GM23338 (cell line): ENCODE measurements at regions not wholly inside any gene's neighbourhood (a gene's known extent, or its start where the extent isn't known, plus 50 kb on each side); places are given as distances from the start of the nearest gene placed in this dataset.

Source experiments
- ATAC-seq: fragments of 200-7000 bp; cut with Tn5 transposase; 3 replicates; pipeline ENCODE4 v1.9.1; 2020
- DNase-seq: peaks from one replicate; pipeline ENCODE4 v3.0.0-alpha.2; 2015; ENCODE audit warnings: low spot score
- H2AFZ ChIP-seq: fragments of 200-600 bp; sonication (generic); 2 replicates; pipeline ENCODE4 v1.8.0; 2016; ENCODE audit warnings: antibody characterized with exemption, mild to moderate bottlenecking, moderate library complexity
- H3F3A ChIP-seq: fragments of 200-600 bp; sonication (generic); replicated peaks from 2 replicates; pipeline ENCODE4 v1.8.0; 2017; ENCODE audit warnings: antibody characterized with exemption, mixed run types, low read depth
- H3K27ac ChIP-seq: fragments of 200-600 bp; sonication (generic); 2 replicates; pipeline ENCODE4 v1.6.1; 2016; ENCODE audit warnings: low read depth
- H3K27me3 ChIP-seq: fragments of 200-600 bp; sonication (generic); 2 replicates; pipeline ENCODE4 v1.8.0; 2016; ENCODE audit warnings: mild to moderate bottlenecking, mixed run types, moderate library complexity; ENCODE audit not compliant: insufficient read depth
- H3K36me3 ChIP-seq: fragments of 200-600 bp; sonication (generic); 2 replicates; pipeline ENCODE4 v1.8.0; 2016; ENCODE audit warnings: mild to moderate bottlenecking; ENCODE audit not compliant: insufficient read depth
- H3K4me1 ChIP-seq: fragments of 200-600 bp; sonication (generic); 2 replicates; pipeline ENCODE4 v1.8.0; 2016; ENCODE audit warnings: mild to moderate bottlenecking, moderate library complexity; ENCODE audit not compliant: insufficient read depth
- H3K4me2 ChIP-seq: fragments of 200-600 bp; sonication (generic); 2 replicates; pipeline ENCODE4 v1.7.1; 2017; ENCODE audit warnings: mixed run types
- H3K4me3 ChIP-seq: fragments of 200-600 bp; sonication (generic); 2 replicates; pipeline ENCODE4 v1.6.1; 2016; ENCODE audit warnings: mixed run types
- H3K79me2 ChIP-seq: fragments of 200-600 bp; sonication (generic); replicated peaks from 2 replicates; pipeline ENCODE4 v1.8.0; 2017; ENCODE audit warnings: mild to moderate bottlenecking; ENCODE audit not compliant: insufficient read depth
- H3K9me2 ChIP-seq: fragments of 200-600 bp; sonication (generic); 2 replicates; pipeline ENCODE4 v1.8.0; 2017; ENCODE audit not compliant: insufficient read depth
- H4K20me1 ChIP-seq: fragments of 200-600 bp; sonication (generic); replicated peaks from 2 replicates; pipeline ENCODE4 v1.8.0; 2017; ENCODE audit warnings: mild to moderate bottlenecking; ENCODE audit not compliant: insufficient read depth
- H3K27ac Mint-ChIP-seq: 2 replicates; pipeline ENCODE4 v1.8.0; 2020; ENCODE audit warnings: inconsistent platforms, mild to moderate bottlenecking, moderate library complexity, mixed read lengths
- H3K27me3 Mint-ChIP-seq: 3 replicates; pipeline ENCODE4 v1.8.0; 2022; ENCODE audit warnings: low read depth, mild to moderate bottlenecking, moderate library complexity, mixed read lengths, inconsistent platforms; ENCODE audit not compliant: insufficient read depth, poor library complexity
- H3K36me3 Mint-ChIP-seq: 3 replicates; pipeline ENCODE4 v1.8.0; 2021; ENCODE audit warnings: low read depth, mild to moderate bottlenecking, inconsistent platforms, moderate library complexity, mixed read lengths
- H3K4me1 Mint-ChIP-seq: 3 replicates; pipeline ENCODE4 v1.8.0; 2020; ENCODE audit warnings: mild to moderate bottlenecking, inconsistent platforms, mixed read lengths
- H3K4me3 Mint-ChIP-seq: 3 replicates; pipeline ENCODE4 v1.8.0; 2021; ENCODE audit warnings: moderate library complexity, mild to moderate bottlenecking, inconsistent platforms, mixed read lengths
- H3K9me3 Mint-ChIP-seq: 3 replicates; pipeline ENCODE4 v1.8.0; 2020; ENCODE audit warnings: moderate library complexity, mild to moderate bottlenecking, inconsistent platforms, mixed read lengths
- EZH2 ChIP-seq: fragments of 200-600 bp; sonication (generic); IDR thresholded peaks from one replicate; pipeline ENCODE4 v1.8.0; 2017; ENCODE audit warnings: antibody characterized with exemption, mild to moderate bottlenecking, low read depth; ENCODE audit not compliant: unreplicated experiment
- STAT1 ChIP-seq: IDR thresholded peaks from one replicate; pipeline ENCODE4 v1.6.1; 2016; ENCODE audit warnings: antibody characterized with exemption; ENCODE audit not compliant: unreplicated experiment
- ZNF114 ChIP-seq: fragments of 250-450 bp; sonication (Bioruptor Pico); IDR thresholded peaks from 2 replicates; pipeline ENCODE4 v1.5.0; 2020; ENCODE audit warnings: mild to moderate bottlenecking, moderate library complexity
- TF ChIP-seq, protein P1 (sequence below): IDR thresholded peaks from one replicate; pipeline ENCODE4 v1.6.1; 2018; ENCODE audit warnings: antibody characterized with exemption; ENCODE audit not compliant: unreplicated experiment
- TF ChIP-seq, protein P2 (sequence below), 2 experiments: fragments of 200-600 bp in 1 of 2; sonication (generic) in 1 of 2; conservative IDR thresholded peaks; 2 replicates each; pipeline versions ENCODE4 v1.5.1 to v1.6.1; 2016 to 2017; ENCODE audit warnings: antibody characterized with exemption in 2 of 2, low read depth in 2 of 2, mild to moderate bottlenecking in 2 of 2, moderate library complexity in 1 of 2
- TF ChIP-seq, protein P3 (sequence below): fragments of 250-450 bp; sonication (Bioruptor Pico); IDR thresholded peaks from 2 replicates; pipeline ENCODE4 v1.5.0; 2020; ENCODE audit warnings: mild to moderate bottlenecking, moderate library complexity

DNA sequence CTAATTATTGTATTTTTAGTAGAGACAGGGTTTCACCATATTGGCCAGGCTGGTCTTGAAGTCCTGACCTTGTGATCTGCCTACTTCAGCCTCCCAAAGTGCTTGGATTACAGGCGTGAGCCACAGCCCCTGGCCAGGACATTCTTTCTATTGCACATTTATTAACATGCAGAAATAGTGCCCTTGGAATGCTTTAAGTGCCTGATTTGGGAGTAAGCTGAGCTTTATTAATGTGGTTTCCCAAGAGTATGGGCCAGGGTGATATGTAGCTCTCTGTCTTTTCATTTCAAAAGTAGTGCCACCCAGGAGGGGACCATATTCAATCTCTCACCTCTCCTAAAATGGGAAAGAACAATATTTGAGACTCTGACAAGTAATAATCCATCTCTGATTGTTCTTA, 970.7 kb downstream of the KCNMA1 start:
- no peaks in the 10 kb centered on the region for H3K36me3 Mint-ChIP-seq
- peaks cover 2% of the 10 kb centered on the region; the same call in 1 of the 2 replicates for H3K9me2 ChIP-seq
- ATAC-seq: no peak
- H3K4me1 ChIP-seq: no peaks in the 10 kb centered on the region
- DNase-seq: no peak
- H3K79me2 ChIP-seq: no peaks in the 10 kb centered on the region
- H3K36me3 ChIP-seq: no peaks in the 10 kb centered on the region
- no peak overlapping the region for H3K27ac ChIP-seq
- H3F3A ChIP-seq: no peaks in the 10 kb centered on the region
- no peaks in the 10 kb centered on the region for H4K20me1 ChIP-seq
- TF ChIP-seq ZNF114 (CRISPR knock-in tag): no peak
- TF ChIP-seq, protein P1, sequence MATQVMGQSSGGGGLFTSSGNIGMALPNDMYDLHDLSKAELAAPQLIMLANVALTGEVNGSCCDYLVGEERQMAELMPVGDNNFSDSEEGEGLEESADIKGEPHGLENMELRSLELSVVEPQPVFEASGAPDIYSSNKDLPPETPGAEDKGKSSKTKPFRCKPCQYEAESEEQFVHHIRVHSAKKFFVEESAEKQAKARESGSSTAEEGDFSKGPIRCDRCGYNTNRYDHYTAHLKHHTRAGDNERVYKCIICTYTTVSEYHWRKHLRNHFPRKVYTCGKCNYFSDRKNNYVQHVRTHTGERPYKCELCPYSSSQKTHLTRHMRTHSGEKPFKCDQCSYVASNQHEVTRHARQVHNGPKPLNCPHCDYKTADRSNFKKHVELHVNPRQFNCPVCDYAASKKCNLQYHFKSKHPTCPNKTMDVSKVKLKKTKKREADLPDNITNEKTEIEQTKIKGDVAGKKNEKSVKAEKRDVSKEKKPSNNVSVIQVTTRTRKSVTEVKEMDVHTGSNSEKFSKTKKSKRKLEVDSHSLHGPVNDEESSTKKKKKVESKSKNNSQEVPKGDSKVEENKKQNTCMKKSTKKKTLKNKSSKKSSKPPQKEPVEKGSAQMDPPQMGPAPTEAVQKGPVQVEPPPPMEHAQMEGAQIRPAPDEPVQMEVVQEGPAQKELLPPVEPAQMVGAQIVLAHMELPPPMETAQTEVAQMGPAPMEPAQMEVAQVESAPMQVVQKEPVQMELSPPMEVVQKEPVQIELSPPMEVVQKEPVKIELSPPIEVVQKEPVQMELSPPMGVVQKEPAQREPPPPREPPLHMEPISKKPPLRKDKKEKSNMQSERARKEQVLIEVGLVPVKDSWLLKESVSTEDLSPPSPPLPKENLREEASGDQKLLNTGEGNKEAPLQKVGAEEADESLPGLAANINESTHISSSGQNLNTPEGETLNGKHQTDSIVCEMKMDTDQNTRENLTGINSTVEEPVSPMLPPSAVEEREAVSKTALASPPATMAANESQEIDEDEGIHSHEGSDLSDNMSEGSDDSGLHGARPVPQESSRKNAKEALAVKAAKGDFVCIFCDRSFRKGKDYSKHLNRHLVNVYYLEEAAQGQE: no peak
- TF ChIP-seq STAT1: no peak
- TF ChIP-seq, protein P2, sequence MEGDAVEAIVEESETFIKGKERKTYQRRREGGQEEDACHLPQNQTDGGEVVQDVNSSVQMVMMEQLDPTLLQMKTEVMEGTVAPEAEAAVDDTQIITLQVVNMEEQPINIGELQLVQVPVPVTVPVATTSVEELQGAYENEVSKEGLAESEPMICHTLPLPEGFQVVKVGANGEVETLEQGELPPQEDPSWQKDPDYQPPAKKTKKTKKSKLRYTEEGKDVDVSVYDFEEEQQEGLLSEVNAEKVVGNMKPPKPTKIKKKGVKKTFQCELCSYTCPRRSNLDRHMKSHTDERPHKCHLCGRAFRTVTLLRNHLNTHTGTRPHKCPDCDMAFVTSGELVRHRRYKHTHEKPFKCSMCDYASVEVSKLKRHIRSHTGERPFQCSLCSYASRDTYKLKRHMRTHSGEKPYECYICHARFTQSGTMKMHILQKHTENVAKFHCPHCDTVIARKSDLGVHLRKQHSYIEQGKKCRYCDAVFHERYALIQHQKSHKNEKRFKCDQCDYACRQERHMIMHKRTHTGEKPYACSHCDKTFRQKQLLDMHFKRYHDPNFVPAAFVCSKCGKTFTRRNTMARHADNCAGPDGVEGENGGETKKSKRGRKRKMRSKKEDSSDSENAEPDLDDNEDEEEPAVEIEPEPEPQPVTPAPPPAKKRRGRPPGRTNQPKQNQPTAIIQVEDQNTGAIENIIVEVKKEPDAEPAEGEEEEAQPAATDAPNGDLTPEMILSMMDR (conservative IDR thresholded peaks at IDR 0.05; ENCODE audit: low read depth in 2 of 2): no peak
- TF ChIP-seq, protein P3, sequence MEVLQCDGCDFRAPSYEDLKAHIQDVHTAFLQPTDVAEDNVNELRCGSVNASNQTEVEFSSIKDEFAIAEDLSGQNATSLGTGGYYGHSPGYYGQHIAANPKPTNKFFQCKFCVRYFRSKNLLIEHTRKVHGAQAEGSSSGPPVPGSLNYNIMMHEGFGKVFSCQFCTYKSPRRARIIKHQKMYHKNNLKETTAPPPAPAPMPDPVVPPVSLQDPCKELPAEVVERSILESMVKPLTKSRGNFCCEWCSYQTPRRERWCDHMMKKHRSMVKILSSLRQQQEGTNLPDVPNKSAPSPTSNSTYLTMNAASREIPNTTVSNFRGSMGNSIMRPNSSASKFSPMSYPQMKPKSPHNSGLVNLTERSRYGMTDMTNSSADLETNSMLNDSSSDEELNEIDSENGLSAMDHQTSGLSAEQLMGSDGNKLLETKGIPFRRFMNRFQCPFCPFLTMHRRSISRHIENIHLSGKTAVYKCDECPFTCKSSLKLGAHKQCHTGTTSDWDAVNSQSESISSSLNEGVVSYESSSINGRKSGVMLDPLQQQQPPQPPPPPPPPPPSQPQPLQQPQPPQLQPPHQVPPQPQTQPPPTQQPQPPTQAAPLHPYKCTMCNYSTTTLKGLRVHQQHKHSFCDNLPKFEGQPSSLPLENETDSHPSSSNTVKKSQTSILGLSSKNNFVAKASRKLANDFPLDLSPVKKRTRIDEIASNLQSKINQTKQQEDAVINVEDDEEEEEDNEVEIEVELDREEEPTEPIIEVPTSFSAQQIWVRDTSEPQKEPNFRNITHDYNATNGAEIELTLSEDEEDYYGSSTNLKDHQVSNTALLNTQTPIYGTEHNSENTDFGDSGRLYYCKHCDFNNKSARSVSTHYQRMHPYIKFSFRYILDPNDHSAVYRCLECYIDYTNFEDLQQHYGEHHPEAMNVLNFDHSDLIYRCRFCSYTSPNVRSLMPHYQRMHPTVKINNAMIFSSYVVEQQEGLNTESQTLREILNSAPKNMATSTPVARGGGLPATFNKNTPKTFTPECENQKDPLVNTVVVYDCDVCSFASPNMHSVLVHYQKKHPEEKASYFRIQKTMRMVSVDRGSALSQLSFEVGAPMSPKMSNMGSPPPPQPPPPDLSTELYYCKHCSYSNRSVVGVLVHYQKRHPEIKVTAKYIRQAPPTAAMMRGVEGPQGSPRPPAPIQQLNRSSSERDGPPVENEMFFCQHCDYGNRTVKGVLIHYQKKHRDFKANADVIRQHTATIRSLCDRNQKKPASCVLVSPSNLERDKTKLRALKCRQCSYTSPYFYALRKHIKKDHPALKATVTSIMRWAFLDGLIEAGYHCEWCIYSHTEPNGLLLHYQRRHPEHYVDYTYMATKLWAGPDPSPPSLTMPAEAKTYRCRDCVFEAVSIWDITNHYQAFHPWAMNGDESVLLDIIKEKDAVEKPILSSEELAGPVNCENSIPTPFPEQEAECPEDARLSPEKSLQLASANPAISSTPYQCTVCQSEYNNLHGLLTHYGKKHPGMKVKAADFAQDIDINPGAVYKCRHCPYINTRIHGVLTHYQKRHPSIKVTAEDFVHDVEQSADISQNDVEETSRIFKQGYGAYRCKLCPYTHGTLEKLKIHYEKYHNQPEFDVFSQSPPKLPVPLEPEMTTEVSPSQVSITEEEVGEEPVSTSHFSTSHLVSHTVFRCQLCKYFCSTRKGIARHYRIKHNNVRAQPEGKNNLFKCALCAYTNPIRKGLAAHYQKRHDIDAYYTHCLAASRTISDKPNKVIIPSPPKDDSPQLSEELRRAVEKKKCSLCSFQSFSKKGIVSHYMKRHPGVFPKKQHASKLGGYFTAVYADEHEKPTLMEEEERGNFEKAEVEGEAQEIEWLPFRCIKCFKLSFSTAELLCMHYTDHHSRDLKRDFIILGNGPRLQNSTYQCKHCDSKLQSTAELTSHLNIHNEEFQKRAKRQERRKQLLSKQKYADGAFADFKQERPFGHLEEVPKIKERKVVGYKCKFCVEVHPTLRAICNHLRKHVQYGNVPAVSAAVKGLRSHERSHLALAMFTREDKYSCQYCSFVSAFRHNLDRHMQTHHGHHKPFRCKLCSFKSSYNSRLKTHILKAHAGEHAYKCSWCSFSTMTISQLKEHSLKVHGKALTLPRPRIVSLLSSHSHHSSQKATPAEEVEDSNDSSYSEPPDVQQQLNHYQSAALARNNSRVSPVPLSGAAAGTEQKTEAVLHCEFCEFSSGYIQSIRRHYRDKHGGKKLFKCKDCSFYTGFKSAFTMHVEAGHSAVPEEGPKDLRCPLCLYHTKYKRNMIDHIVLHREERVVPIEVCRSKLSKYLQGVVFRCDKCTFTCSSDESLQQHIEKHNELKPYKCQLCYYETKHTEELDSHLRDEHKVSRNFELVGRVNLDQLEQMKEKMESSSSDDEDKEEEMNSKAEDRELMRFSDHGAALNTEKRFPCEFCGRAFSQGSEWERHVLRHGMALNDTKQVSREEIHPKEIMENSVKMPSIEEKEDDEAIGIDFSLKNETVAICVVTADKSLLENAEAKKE: no peak
- TF ChIP-seq EZH2: no peak
- H3K4me2 ChIP-seq: no peak overlapping the region
- H3K27ac Mint-ChIP-seq: no peak overlapping the region
- H3K4me3 ChIP-seq: no peak overlapping the region
- no peak overlapping the region for H3K4me3 Mint-ChIP-seq
- no peaks in the 10 kb centered on the region for H3K4me1 Mint-ChIP-seq
- peaks cover 2% of the 10 kb centered on the region for H3K27me3 Mint-ChIP-seq
- no peaks in the 10 kb centered on the region; the same call in 2 of the 3 replicates for H3K9me3 Mint-ChIP-seq
- H2AFZ ChIP-seq: no peak overlapping the region
- H3K27me3 ChIP-seq: no peaks in the 10 kb centered on the region
